GM19023 (cell line): ENCODE measurements at regions not wholly inside any gene's neighbourhood (a gene's known extent, or its start where the extent isn't known, plus 50 kb on each side); places are given as distances from the start of the nearest gene placed in this dataset.
"Not testable (repeated sequence)": the region's sequence is repeated elsewhere in the genome, so short reads cannot be mapped to it uniquely, and the experiment has no call there.

Source experiments
- ATAC-seq: cut with Tn5 transposase; IDR thresholded peaks from one replicate; pipeline ENCODE4 v1.9.1; 2021; ENCODE audit warnings: mild to moderate bottlenecking, moderate library complexity; ENCODE audit not compliant: unreplicated experiment

DNA sequence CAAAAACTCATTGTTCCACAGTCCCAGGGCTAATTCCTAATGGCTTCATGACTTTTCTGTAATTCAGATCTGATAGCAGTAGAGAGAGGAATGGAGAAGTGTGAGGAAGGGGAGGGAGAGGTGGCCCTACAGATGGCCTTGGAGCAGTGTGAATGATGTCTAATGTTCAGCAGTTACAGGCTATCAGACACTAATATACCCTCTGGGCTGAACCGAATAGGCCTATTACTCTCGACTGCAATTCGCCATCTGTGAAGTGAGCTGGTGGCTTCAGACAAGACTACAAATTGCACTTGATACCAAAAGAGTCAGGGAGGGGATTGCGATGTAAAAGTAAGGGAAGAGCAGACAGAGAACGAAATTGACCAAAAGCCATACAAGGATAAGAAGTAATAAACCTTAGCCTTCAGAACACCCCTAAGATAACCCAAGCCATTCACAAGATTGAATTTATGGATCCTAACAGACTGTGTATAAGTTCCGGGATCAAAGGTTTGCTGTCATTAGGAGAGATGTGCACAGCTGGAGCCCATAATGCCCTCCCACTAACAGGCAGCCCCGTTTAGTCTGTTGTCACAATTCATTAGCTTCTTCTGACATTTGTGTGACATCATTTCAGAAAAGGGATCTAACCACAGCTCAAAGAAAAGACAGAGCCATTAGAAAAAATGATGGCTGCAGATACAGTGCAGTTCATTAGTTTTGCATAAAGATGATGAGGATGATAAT, 642.4 kb upstream of the API5 start:
- no peak for ATAC-seq

DNA sequence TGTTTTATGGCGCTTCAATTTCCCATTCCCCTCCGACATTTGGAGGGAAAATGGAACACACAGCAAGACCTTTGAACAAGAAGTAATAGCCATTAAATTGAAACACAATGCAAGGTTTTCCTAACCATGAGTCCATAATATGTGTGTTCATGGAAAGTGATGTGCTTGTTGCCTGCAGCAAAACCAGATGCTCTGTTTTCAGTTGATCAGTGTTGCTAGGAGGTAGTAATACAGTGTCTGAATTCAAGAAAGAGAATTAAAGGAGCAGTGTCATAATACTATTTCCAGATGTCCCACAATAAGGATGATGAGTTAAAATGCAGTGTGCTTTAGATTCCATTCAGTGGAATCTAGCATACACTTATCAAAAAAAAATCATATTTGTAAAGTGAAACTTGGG, 637.4 kb upstream of the API5 start:
- no peak for ATAC-seq

DNA sequence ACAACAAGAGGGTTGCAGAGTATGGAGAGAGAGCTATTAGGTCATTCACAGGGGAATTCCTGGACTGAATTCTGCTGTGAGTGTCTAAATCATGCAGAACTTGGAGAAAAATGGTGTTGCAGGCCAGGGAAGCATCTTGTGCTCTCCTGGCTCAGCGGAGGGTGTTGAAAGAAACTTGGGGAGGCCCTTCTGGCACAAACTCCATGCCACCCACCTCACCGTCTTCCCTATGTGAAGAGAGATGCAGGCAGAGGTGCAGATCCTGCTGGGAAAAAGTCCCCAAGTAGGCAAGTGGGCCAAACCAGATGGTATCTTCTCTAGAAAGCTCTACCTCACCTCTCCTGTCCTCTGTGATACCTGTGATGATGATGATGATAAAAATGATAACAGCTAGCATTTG, 604.3 kb upstream of the API5 start:
- ATAC-seq, result no peak

DNA sequence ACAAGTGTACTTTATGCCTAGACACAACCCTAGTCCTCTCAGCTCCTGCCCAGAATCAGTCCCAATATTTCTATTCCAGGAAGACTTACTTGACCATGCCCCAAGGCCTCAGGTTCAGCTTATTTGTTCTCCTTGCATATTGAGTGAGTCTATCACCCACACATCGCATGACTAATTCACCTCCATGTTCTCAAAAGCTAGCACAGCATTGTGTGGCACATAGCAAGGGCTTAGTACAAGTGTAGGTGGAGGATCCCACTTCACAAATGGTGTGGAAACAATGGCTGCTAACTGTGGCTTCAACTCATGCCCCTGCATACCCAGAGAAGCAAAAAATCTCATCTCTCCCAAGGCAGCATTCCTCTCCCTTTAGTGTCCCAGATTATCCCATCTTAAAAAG, 602.6 kb upstream of the API5 start:
- ATAC-seq, result no peak

DNA sequence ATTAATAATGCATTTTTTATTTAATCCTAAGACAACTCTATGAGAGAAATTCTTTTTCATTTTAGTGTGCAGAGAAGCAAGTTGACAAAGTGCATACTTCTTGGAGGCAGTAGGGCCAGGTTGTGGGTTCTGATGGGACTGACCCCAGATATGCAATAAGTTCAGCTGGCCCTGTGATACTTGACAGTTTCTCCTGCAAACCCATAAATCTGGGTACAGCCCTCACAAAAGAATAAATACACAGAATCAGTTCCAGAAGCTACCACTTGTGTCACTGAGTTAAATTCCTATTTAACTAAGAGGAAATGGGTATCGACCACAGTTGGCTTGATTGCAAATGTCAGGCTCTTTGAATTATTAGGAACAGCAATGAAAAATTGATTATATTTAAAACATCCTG, 598.5 kb upstream of the API5 start:
- ATAC-seq, result no peak

DNA sequence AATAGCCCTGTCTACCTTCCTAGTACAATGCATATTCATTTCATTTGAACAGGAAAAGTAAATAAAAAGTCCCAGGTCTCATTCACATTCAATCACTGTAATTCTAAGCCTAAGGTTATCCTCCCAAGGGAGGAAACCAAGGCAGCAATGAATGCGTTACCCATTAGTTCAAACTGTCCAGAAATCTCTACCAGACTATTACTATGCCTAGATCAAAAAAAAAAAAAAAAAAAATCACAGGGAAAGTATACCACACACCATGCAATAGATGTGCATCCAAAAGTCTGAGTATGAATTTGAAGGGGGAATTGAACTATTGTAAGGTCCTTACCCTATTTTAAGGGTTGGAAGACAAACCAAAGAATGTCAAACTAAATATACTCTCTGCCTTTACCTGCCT, 598.0 kb upstream of the API5 start:
- no peak for ATAC-seq

DNA sequence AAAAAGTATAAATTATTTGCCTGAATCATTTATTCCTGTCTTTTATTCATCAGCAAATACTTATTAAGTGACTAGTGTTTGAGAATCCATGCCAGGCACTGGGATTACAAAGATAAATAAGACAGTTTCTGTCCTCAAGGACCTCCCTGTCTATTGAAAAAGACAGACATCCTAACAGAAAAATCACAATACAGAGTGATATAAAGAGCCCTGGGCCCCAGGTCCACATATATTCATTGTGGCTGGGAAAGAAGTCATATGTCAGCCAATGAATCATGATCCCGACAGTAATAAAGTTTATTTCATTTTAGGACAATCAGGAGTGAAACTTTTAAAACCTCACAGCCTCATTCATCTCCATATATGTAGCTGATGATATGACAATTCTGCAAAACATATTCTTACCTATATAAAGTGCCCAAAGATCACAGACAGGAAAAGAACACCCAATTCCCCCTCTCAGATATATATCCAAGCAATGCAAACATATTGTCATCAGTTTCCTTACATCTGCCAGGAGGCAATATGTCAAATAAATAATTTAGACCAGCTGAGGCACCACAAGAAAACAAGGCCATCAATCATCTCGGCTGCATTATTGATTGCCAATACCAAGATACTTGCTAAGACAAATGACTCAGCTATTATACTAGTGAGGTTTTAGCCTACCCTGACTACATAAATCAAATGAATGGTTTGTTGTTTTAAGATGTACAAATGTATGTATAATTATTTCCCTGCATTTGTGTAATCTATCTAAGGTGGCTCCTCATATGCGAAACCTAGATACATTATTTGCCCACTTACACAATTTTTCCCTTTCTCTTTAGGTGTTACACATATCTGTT, 590.9 kb upstream of the API5 start:
- no peak for ATAC-seq

DNA sequence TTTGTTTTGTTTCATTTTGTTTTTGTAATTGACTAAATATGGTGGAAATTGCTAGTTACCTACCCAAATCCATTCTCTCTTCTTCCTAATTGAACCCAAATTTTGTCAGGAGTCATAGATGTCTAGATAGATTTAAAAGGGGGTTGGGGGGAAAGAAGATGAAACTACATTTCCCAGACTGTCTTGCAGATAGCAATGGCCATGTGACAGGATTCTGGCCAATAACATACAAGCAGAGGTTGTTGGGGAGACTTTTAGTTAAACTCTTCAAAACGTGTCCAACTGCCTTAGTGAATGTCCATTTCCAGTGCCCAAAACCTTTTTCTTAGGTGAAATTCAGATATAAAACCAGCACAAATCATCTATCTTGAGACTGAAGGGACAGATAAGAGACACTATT, 583.9 kb upstream of the API5 start:
- ATAC-seq, result no peak

DNA sequence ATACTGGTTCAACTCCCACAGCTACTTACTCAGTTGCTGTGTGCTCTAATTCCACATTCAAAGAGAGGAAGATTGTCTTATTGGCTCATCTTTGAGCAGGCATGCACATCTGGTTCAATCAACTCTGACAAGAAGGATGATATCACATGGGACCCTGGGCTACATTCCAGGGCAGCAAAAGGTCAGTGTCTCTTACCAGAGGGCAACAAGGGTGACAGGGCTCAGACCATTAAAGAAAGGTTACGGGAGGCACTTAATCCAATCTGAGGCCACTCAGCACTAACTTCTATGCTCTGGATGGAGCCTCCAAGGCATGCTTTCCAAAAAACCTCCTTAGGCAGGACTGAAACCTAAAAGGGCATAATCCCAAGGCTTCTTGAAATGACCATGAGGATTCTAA, 549.4 kb upstream of the API5 start:
- no peak for ATAC-seq

DNA sequence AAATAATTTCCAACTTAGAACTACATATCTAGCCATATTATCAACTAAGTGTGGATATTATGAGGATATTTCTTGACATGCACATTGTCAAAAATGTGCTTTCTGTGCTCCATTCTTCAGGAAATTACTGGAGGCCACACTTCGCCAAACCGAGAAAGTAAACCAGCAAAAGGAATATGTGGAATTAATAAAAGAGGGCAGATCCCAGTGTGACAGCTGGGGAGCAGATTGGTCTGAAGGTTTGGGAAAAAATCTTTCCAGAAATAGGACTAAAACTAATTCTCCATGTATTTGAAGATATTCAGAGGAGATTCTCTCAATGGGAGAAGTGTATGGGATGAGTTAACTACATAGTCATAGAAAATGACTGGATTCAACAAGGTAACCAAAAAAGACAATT, 546.9 kb upstream of the API5 start:
- ATAC-seq, result no peak

DNA sequence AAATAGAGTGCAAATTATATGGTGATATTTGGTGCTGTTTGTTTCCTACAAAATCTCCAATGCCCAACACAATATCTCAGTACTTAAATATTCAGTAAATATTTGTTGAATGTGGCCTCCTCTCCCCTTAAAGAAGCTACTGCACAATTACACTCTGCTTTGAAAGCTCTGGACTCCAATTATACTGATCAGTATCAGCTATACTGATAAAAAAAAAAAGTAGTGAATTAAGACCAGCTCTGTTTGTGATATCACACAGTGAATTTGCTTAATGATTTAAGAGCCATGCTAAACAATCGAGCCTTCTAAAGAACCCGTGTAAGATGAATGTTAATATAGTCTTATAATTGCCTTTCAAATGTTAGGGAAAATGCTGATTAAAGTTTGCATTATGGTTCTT, 543.2 kb upstream of the API5 start:
- no peak for ATAC-seq

DNA sequence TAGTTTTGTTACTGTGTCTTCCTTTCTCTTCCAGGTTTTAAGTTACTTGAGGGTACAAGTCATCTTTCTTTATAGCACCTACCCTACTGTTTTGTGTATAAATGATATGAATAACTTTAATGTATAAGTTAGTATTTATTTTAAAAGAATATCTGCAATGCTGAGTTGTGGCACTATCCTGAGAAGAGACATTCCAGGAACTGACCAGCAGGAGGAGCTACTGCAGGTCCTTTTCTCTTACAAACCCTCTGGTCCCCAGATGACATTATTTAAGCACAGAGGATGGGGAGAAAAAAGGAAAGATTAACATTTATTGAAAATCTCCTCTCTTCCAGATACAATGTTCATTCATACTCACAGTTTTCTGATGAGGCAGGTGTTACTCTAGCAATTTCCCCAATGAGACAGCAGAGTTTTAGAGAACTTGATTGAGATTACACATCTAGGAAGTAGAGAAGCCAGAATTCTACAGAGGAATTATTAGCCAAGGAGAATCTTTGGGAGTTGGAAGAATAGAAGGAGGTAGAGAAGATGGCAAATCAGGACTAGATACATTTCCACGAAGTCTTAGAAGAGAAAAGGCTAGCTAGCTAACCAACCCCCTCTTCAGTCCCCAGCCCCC, 541.2 kb upstream of the API5 start:
- no peak for ATAC-seq

DNA sequence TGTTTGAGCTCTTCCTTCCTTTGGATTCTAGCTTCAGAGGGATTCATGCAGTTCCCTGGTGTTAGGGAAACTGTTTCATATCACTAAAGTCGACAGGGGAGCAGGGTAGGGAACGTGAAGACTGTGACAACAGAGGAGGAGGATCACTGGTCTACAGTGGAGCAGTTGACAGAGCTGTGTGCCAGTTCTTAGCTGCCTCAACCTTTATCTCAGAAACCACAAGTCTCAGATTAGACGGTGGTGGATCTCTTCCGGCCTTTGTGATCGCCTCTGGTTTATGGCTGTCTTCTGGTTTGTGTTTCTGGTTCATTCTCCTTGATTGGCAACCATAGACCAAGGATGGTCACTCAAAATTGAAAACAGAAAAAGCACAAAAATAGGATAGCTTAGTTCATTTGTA, 538.9 kb upstream of the API5 start:
- ATAC-seq, result no peak

DNA sequence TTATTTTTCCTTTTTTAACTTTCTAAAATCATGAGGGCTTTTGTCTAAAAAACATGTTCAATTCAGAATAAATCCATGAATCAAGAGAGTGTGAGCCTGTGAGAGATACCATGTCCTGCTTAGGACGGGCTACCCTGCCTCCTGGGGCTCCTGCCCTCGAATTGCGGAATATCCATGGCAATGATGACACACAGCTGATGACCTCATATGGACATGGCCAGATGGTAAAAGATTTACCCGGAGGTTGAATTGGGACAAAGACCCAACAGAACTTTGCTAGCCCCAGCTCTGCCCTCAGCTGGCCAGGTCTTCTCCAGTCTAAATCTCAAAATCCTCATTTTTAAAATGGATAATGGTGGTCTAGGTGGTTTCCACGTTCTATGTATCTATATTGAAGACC, 538.1 kb upstream of the API5 start:
- ATAC-seq, result no peak

DNA sequence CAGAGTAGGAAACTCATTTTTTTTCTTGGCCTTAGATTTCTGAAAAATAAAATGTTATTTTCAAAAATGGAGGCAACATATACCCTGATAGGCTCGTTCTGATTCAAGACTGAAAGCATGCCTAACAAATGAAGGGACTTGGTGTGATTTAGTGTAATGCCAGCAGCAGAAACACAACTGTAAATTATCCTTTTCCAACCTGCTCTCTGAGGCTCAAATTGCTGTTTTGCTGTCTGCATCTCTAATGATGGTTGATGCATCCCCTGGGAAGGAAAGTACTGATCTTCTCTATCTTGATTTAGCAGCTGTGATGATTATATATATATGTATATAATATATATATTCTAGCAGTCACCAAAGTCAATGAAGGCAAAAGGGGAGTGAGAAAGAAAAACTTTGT, 537.2 kb upstream of the API5 start:
- no peak for ATAC-seq

DNA sequence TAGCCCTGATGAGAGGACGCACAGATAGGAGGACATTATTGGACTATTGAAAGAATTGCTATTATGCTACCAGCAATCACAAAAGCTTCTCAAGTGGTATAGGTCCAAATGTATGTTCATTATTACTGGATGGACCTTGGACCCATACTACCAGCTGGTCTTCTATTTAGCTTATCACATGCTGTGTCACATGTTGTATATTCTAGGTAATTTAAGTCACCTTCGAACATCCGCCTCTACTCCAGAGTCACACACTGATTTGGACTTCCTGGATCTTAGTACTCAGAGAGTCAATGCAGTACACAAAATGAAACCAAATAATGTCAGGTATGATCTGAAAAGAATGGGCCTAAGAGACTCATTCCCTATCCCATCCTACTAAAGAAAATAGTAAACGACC, 534.0 kb upstream of the API5 start:
- no peak for ATAC-seq

DNA sequence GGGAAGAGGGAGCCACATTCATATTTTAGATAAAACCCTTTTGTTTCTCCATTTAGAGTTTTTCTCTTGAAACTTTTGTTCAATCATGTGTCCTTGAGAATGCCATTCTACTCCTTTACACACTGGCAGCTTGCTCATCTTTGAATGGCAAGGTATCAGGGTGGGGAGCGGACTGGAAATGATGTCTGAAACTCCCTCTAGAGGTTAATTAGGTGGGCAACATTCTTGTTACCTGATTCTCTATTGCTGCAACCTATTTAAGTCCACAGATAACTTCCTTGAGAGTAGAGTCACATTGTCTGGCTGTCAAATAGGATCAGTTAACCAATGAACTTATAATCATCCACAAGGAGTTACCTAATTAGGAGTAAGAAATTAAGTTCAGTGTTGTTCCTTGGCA, 533.6 kb upstream of the API5 start:
- no peak for ATAC-seq

DNA sequence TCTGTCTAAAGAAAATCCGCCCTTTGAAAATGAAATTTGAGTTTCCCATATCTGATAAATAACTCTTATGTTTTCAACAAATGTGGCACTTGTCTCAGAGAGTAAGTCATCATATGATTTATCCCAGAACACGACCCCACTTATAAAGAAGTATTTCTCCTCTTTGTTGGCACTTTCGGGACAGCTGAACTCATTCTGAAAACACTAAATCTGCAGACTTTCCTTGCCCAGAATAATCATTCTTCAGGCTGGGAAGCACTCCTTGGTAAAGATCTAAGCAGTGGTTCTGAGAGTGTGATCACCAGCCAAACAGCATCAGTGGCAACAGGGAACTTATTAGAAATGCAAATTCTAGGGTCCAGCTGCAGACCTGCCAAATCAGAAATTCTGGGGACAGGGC, 532.2 kb upstream of the API5 start:
- ATAC-seq, result no peak

DNA sequence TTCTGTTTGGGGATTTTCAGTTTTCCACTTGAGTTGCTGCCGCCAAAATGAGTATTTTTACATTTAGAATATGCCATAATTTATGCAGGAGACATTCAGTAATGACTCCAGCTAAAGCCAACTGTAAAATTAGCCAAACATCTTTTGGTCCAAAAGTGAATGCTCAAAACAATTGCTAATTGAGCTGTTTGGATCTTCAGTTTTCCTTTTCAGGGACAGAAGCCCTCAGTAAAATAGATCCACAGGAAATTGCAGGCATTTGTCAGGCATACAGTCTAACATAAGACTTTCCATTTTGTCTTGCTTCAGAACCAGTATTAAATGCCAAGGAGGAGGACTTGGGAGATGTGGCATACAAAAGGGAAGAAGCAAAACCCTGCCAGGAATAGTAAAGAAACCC, 524.8 kb upstream of the API5 start:
- no peak for ATAC-seq

DNA sequence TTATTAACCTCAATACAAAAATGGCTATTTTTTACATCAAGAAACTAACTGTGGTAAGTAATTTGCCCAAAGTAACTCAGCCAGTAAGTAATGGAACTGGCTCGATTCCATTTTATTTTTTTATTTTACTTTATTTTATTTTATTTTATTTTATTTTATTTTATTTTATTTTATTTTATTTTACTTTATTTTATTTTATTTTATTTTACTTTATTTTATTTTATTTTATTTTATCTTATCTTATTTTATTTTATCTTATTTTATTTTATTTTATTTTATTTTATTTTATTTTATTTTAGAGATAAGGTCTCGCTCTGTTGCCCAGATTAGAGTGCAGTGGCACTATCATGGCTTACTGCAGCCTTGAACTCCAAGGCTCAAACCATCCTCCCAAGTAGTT, 516.3 kb upstream of the API5 start:
- ATAC-seq, result not testable (repeated sequence)

DNA sequence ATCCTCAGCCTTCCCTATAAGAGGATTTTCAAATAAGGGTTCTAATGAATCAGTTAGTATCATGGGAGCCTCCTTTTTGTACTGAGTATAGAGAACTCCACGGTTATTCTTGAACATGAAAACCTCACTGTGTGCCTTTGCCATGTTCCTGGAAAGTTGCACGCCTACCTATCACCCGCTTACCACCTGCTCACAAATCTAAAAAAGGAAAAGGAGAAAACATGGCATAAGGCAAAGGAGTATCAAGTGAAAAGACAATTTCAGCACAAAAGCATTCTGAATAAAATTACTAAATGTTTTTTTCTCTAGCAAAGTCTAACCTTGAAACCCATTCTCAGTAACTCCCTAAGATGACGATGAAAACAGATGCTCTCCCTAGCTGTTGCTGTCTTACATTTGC, 511.8 kb upstream of the API5 start:
- ATAC-seq, result no peak

DNA sequence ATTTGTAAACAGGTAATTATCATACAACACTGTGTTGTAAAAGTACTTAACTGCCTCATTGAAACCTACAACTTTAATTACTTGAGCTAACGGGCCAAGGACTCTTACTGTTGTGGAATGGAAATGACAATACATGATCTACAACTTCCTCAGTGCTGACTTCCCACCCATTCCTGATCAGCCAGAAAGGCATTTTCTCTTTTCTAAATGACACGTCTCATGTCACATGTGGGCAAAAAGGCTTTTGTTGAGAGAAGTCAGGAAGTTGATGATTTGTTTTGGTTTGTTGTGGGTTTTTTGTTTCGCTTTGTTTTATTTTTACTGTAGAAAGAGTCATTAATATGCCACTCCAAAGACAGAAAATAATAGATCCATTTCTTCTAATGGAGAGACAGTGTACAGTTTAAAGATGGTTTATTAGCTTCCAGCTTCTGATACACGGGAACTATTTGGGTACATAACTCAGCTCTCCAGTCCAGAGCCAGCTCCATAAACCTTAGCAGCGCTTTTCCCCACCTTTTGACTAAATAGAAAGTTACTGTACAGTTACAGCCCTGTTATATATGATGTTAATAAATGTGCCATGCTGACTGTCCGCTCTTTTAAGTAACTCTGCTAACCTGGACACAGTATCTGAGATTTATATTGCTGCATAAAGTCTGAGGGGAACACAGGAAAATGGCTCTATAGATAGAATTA, 509.4 kb upstream of the API5 start:
- ATAC-seq, result no peak
